ENCODE measurements at regions not wholly inside any gene's neighbourhood (a gene's known extent, or its start where the extent isn't known, plus 50 kb on each side); places are given as distances from the start of the nearest gene placed in this dataset.
"Not testable (repeated sequence)": the region's sequence is repeated elsewhere in the genome, so short reads cannot be mapped to it uniquely, and the experiment has no call there.

DNA sequence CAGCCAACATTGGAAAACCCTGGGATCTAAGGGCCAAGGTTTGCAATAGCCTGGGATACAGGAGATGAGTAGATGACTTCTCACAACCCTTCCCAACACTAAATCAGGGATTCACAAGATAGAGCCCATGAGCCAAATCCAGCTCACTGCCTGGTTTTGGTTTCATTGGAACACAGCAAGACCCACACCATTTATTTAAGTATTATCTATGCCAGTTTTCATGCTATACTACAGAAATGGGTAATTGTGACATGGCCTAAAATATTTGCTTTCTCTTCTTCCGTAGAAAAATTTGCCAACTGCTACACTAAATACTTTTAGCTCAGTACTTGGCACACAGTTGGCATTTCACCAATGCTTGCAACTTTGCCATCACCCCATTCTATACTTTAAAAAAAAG, 132.0 kb upstream of the LMCD1 start:
- no peak for DNase-seq

DNA sequence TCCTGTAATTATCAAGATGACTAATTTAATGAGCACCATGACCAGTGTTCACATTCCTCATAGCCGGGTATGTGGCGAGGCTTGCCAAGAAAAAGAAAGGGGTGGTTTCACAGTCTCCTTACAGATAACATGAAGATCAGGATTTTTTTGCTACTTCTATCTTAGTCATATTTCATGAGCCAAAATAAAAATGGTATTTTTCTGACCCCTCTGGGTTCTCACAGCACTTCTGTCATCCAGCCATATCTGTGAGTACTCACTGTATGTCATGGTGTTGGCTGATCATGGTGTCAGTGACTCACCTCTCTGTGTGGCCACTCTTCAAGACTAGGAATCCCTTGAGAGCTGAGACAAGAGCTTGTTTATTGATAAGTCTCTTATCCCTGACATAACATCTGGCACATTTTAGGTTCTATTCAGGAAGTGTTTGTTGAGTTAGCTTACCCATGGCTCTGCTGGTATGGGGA, 130.5 kb upstream of the LMCD1 start:
- no peak for DNase-seq

DNA sequence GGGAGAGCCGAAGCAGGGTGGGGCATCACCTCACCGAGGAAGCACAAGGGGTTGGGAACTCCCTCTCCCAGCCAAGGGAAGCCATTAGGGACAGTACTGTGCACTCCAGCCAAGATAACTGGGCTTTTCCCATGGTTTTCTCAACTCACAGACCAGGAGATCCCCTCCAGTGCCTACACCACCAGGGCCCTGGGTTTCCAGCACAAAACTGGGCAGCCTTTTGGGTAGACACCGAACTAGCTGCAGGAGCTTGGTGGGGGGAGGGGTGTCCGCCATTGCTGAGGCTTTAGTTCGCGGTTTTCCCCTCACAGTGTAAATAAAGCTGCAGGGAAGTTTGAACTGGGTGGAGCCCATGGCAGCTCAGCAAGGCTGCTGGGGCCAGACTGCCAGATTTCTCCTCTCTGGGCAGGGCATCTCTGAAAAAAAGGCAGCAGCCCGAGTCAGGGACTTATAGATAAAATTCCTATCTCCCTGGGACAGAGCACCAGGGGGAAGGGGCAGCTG, 129.6 kb upstream of the LMCD1 start:
- no peak for DNase-seq

DNA sequence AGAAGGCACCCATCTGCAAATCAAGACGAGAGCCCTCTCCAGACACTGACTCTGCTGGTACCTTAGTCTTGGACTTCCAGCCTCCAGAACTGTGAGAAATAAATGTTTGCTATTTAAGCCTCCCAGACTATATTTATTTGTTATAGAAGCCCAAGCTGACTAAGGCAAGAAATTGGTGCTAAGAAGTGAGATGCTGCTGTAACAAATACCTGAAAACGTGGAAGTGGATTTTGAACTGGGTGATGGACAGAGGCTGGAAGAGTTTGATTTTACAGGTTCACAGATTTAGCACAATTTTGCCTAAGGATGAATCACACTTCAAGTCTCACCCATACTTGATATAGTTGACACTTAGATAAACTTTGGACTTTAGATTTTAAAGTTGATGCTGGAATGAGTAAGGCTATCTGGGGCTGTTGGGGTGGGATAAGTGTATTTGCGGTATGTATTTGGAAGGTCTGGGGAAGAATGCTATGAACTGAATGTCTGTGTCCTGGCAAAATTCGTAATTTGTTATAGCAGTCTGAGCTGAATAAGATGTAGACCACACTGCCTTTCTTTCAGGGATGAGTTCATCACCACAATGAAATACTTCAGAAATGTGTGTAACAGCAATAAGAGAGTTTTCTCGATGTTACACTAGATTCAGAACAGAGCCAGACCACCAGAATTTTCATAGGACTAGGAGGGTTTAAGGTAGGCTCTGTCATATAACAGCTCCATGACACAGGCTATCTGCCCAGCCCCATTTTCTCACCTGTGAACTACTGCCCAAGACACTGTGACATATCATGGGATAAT, 120.5 kb upstream of the LMCD1 start:
- DNase-seq: no peak

DNA sequence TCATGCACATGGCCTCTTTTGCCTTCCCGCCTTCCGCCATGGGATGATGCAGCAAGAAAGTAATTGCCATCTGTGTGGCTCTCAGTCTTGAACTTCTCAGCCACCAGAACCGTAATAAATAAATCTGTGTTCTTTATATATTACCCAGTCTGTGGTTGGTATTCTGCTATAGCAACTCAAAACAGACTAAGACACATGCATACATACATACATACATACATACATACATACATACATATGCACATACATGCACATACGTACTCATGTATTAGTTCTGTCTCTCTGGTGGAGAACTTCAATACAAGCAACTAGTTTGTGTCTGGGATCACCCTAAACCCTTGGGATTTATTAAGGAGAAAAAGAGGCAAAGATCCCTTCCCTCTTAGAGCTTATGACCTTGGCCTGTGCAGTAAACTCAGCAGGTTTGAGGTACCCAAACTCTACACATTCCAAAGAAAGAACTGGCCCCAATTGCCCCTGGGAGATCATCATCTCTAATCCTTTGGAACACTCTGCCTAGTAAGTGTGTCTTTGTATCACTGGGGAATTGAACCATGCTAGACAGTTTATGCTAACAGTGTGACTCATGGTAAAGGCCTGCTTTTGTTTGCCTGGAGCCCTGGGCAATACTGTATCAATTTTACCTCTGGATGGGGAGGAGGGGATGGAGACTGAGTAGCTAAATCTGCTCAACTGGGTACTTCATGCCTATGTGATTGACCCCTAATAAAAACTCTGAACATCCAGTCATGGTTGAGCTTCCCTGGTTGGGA, 115.6 kb upstream of the LMCD1 start:
- DNase-seq: no peak

DNA sequence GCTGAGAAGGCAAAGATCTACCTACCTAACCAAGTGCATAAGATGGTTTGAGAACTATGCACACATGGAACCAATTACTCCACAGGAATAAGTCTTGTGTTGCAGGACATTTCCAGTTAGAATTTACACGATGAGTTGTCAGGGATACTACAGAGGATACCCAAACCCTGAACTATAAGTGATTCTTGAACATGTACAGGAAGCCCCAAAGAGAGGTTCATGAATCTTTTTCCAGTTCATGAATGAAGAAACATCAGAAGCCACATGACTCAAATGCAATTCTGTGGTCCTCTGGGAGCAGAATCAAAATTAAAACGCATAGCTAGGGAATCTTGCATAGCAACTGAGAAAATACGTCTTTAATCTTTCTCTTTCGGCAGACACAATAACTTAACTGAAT, 114.1 kb upstream of the LMCD1 start:
- no peak for DNase-seq

DNA sequence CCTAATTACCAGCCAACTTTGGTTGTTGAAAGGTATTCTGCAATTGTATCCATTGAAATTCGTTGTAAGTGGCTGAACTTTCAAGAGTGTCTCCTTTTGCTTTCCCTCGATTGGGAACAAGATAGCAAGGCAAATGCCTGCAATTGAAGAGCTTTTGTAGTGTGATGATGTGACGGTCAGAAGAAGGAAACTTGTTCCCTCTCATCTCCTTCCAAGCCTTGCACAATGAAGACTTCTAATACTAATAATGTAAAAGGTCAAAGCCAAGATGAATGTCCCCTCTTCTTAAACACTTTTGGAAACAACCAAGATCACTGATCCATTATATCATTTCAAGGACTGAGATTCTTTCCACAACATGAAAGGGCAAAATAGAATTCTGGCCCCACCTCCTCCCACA, 101.9 kb upstream of the LMCD1 start:
- DNase-seq: no peak

DNA sequence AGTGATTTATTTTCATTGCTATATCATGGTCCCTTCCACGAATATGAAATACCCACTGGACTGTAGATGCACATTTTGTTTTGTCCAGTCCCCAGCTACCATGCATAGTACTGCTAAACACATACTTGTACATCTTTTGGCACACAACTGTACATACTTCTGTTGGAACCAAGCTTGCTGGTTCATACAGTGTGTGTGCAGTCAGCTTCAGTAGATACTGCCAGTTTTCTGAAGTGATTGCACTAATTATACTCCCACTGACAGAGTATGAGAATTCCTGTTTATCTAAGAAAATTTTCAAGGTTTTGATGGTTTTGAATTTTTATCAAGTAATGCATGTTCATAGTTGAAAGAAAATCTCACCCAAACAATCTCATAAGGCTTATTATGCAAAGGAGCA, 100.7 kb upstream of the LMCD1 start:
- DNase-seq: no peak

DNA sequence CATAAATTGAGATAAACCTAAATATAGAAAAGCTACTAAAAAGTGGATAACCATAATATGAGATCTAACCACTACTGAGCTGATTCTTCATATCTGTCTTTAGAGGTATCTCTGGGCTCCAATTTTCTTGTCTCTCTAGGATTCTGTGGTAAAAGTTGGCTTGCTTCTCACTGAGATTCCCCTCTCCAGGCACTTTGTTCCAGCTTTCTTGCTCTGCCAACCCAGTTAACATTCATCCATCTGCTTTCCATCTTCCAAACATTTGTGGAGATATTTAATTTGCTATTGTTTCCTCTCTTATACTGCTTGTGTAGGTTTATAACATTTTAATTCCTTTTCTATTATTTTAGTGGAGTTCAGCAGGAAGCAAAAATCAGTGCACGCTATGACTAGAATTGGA, 97.6 kb upstream of the LMCD1 start:
- DNase-seq: no peak

DNA sequence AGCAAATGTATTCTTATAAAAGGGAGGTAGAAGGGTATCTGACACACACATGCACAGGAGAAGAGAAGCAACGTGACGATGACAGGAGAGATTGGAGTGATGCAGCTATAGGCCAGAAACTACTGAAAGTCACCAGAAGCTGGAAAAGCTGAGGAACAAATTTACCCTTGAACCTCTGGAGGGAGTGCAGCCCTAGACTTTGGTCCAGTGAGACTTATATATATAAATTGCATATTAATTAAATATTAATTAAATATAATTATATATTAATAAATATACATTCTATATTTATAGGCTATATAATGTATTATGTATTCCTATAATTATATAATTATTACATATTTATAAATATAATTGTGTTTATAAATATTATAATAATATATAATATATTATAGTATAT, 96.5 kb upstream of the LMCD1 start:
- no peak for DNase-seq

DNA sequence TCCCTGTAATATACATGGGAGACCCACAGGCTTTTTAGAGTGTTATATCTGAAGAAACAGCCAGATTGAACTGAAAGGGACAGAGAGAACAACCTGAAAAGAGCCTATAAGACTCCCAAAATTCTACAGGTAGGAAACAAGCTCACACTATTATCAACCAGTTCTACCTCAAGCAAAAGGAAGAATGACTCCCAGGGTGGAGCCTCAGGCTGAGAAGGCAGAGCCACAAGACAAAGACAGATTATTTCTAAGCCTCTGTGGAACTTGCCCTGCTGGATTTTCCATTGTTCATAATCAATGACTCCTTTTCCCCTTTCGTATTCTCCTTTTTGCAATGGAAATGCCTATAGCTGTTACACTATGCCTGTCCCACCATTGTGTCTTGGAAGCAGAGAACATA, 95.1 kb upstream of the LMCD1 start:
- DNase-seq: no peak

DNA sequence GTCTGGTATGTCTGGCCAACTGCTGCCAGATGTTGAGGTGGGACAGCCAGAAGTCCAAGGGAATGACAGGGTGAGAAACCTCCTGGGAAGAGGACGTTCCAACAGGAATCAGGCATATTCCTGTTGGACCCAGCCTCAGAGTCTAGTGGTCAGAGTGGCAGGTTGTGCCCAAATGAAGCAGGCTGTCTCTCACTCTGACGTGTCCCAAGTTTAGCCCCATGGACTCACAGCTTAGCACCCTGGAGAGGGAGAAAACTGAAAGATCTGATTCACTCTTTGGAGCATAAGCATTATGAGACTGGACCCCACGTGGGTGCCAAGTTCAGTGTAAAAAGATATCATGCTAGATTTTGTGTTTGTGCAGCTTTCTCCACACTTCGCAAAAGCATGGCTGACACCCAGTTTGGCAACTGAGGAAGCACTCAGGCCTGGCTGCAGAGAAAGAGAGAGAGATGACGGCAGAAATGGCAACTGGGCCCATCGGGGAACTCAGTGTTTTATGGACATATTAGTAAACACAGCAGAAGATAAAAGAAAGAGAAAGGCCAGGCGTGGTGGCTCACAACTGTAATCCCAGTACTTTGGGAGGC, 88.2 kb upstream of the LMCD1 start:
- no peak for DNase-seq

DNA sequence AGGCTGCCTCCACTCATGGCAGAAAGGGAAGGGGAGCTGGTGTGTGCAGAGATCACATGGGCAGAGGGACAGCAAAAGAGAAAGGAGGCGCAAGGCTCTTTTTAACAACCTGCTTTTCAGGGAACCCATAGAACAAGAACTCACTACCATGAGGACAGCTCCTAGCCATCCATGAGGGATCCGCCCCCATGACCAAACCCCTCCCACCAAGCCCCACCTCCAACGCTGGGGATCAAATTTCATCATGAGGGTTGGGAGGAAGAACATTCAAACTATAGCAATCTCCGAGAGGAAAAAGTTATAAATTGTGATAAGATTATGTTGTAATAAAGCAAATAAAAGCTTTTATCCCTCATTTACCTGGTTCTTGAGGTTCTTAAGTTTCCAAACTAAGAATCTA, 84.7 kb upstream of the LMCD1 start:
- no peak for DNase-seq

DNA sequence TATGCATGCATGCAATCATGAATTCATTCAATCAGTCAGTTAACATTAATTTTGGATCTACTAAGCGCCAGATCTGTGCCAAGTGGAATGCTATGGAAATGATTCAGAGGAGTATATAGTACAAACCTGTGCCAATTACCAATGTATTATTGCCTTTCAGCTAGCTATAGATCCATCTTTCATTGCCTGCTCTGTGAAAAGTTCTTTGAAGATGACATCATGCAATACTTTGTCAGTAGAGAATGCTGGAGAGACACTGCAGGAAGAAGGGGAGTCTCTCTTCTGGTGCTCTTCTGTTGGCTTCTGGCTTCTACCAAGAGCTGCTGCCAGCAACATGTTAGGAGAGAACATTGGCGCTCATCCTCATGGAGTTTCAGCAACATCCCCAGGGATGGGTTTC, 81.0 kb upstream of the LMCD1 start:
- no peak for DNase-seq

DNA sequence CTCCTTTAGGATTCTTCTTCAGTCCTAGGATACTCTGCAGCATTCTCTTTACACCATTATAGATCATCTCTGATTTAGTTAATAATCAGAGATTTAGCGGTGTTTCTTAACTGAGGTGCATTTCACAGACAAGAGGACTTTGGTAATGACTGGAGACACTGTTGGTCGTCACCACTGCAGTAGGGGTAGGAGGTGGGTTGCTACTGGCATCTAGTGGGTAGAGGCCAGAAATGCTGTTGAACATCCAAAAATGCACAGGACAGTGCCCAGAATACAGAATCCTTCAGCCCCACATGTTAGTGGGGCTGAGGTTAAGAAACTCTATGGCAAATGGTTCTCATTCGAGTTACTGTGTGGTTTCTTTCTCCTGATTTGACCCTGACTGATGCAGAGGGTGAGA, 80.4 kb upstream of the LMCD1 start:
- DNase-seq: no peak

DNA sequence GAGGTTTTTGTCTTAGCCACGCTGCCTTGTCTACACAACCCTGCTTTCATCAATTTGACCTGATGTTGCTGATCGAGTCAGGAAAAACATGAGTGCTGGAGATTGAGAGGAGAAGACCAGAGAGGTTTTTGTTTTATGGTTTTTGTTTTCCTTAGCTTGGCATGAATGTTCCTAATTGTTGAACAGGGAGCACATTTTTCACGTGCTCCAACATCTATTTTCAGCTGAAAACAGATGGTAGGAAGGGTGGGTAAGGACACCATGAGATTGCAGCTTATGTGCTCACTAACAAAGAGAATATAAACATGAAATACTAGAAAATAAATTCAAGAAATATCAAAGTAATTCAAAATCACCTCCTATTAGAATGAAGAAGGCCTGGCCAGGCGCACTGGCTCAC, 79.9 kb upstream of the LMCD1 start:
- no peak for DNase-seq

DNA sequence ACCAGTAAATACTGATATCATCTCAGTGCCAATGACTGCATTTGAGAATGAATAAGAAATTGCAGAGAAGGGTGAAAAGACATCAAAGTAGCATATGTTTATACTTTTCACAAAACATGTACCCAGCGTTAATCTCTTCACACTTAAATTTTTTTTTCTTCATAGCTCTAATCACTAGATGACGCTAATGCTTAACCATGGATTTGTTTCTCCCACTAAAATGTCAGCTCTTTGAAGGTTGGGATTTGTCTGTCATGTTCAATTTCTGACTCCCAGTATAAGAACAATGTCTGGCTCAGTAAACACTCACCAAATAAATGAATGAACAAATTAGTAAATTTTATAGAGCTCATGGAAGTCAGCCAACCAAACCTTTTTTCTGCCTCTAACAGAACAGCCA, 78.3 kb upstream of the LMCD1 start:
- no peak for DNase-seq

DNA sequence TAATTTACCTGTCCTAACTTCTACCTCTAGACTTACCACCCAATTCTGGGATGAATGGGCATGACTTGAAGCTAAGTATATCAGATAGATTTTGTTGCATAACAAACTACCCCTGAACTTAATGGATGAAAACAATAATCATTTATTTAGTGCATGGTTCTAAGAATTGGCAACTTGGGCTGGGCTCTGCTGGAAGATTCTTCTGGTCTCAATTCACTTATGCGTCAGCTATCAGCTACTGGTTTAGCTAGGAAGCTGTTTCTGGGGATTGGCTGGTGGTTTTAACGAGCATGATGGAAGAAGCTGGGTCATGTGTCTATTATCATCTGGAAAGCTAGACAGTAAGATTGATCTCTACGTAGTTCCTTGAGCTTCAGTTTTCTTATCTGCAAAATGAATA, 77.3 kb upstream of the LMCD1 start:
- no peak for DNase-seq

DNA sequence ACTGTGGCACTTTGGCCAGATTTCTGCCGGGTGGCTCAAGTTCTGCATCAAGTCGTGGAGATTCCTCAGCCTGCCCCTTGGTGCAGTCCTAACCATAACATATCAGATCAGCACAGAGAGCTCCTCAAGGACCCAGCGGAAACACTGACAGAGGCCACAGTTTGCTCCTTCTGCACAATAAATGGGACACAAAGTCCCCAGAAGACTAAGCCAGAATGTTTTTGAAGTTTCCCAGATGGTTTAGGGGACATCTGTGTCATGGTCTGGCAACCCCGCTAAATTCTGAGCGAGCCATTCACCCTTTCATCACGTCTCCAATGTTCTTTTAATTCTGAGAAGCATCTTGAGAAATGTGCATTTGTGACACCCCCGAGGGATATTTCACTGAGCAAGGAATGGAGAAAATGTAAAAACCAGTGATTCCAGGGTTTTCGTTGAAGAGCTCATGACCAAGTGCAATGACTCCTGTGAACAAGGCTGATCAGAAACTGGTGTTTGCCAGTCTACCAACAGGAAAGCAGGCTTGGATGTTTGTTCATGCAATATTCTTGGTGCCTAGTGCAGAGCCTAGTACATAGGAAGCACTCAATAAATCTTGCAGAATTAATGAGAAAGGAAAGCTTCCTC, 64.8 kb upstream of the LMCD1 start:
- DNase-seq: no peak

DNA sequence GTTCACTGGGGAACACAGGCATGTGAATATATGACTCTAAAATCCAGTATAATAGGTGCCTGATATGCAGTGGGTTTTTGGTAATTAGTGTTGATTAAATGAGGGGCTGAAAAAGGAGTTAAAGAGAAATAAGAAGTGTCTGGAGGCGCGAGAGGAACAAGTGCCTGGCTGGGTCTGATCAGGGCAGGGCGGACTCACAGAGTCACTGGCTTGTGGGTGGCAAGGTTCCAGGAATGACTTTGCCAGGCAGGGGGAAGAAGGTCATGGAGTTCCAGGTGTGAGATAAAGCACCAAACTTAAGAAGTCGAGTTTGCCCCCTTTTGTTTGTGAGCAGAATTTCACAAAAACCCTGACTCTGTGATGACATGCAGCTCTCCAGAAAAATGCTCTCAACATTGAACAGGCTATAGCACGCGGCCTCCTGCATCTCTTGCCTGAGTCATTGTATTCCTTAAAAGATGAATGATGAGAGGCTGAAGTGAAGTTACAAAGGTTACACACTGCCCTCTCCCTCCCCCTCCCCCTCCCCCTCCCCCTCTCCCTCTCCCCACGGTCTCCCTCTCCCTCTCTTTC, 63.0 kb upstream of the LMCD1 start:
- DNase-seq: no peak

DNA sequence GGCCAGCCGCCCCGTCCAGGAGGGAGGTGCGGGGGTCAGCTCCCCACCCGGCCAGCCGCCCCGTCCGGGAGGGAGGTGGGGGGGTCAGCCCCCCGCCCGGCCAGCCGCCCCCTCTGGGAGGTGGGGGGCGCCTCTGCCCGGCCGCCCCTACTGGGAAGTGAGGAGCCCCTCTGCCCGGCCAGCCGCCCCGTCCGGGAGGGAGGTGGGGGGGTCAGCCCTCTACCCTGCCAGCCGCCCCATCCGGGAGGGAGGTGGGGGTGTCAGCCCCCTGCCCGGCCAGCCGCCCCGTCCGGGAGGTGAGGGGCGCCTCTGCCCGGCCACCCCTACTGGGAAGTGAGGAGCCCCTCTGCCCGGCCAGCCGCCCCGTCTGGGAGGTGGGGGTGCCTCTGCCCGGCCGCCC, 61.5 kb upstream of the LMCD1 start:
- DNase-seq: not testable (repeated sequence)

DNA sequence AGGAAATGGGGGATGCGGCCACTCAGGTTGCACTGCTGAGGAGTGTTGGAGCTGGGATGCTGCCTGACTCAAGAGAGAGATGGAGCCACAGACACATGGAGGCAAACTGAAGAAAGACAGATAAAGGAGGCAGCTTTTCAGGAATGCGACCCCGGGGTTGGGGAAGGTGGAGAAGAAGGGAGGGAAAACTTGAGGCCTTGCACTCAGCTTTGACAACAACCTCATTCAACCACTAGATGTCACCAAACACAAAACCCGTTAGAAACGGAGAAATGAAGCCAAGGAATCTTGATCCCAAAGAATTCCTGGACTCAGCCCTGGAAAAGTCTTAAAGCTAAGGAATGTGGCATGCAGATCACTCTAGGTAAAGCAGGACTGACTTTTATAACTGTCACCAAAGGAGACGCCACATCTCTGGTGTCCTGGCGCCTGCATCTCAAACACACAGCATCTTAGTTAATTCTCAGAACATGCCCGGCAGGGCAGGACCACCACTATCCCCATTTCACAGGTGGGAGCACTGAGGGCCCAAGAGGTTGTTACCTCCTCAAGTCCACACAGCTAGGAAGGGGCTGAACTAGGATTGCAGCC, 59.6 kb upstream of the LMCD1 start:
- DNase-seq: no peak
